ENCODE measurements at regions not wholly inside any gene's neighbourhood (a gene's known extent, or its start where the extent isn't known, plus 50 kb on each side); places are given as distances from the start of the nearest gene placed in this dataset.

DNA sequence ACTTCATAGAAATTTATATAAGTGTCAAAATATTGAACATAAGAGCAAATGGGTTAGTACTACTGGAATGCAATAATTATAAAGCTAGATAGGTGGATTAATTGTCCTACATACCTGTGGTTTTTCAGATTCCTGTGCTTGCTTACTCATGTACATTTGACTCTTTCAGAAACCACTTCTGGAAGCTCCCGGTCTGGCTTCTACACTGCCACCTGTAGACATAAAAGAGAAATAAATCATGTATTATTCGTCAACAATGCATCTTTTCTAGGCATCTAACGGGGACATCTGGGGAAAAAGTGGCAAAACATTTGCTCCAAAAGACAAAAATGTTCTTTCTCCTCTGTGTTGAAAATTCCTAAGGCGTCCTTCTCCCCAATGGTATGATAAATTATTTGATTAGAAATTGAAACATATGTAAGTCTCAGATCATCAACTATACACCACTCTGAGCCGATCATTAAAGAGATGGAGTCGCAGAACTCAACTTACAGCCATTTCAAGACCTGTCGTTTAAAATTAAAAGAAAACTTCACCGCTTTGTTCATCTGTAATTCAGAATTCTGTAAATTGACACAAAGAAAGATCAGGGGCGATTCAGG lies 648.7 kb upstream of the DIPK2B start:
- H3K27ac ChIP-seq = no peak overlapping the region
- no peaks in the 10 kb centered on the region for H3K4me1 ChIP-seq
- TF ChIP-seq POLR2A (IDR thresholded peaks at IDR 0.05) = no peak
- TF ChIP-seq, protein P1, sequence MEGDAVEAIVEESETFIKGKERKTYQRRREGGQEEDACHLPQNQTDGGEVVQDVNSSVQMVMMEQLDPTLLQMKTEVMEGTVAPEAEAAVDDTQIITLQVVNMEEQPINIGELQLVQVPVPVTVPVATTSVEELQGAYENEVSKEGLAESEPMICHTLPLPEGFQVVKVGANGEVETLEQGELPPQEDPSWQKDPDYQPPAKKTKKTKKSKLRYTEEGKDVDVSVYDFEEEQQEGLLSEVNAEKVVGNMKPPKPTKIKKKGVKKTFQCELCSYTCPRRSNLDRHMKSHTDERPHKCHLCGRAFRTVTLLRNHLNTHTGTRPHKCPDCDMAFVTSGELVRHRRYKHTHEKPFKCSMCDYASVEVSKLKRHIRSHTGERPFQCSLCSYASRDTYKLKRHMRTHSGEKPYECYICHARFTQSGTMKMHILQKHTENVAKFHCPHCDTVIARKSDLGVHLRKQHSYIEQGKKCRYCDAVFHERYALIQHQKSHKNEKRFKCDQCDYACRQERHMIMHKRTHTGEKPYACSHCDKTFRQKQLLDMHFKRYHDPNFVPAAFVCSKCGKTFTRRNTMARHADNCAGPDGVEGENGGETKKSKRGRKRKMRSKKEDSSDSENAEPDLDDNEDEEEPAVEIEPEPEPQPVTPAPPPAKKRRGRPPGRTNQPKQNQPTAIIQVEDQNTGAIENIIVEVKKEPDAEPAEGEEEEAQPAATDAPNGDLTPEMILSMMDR (IDR thresholded peaks at IDR 0.05) = peak; percentile 24 to 37 (median 32)
- no peaks in the 10 kb centered on the region for H3K9me3 ChIP-seq
- WGBS (ENCODE audit: insufficient coverage, low coverage, low lambda C conversion rate, missing lambda C conversion rate) = 16% methylated on average over 9 of the region's 9 CpGs
- no peak for DNase-seq
- intact Hi-C loops (cut with DNase I) = no loop called here
- H3K27me3 ChIP-seq = peaks cover 0 to 16% of the 10 kb centered on the region in 2 donors
- no peak overlapping the region for H3K4me3 ChIP-seq
- no peaks in the 10 kb centered on the region for H3K36me3 ChIP-seq
- peak; percentile 35 to 55 (median 39) for ATAC-seq

DNA sequence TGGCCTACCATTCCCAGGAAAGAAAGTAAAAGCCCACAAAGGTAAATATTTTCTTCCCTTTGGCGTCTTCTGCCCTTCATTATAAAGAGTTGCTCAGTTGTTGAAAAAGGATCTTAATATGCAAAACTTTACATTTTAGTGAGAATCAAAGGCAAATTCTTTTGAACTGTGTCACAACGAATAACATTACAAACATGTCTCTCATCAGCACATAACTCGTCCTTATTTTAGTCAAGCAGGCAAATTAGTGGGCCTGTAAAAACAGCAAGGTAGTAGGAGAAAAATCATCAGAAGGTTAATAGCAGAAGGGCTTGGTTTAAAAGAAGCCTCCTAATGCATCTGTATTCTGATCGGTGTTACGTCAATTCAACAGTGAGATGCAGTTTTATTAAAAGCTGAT lies 647.3 kb upstream of the DIPK2B start:
- intact Hi-C loops (cut with DNase I) = no loop called here
- H3K9me3 ChIP-seq = no peaks in the 10 kb centered on the region
- no peaks in the 10 kb centered on the region for H3K36me3 ChIP-seq
- 76% methylated on average over 5 of the region's 5 CpGs for WGBS (ENCODE audit: insufficient coverage, low coverage, low lambda C conversion rate, missing lambda C conversion rate)
- no peaks in the 10 kb centered on the region for H3K4me1 ChIP-seq
- H3K27me3 ChIP-seq = peaks cover 0 to 13% of the 10 kb centered on the region in 2 donors
- no peak for DNase-seq
- H3K4me3 ChIP-seq = no peak overlapping the region
- no peak for ATAC-seq
- H3K27ac ChIP-seq = no peak overlapping the region
- TF ChIP-seq, protein P1 (IDR thresholded peaks at IDR 0.05) = no peak
- TF ChIP-seq POLR2A (IDR thresholded peaks at IDR 0.05) = no peak

DNA sequence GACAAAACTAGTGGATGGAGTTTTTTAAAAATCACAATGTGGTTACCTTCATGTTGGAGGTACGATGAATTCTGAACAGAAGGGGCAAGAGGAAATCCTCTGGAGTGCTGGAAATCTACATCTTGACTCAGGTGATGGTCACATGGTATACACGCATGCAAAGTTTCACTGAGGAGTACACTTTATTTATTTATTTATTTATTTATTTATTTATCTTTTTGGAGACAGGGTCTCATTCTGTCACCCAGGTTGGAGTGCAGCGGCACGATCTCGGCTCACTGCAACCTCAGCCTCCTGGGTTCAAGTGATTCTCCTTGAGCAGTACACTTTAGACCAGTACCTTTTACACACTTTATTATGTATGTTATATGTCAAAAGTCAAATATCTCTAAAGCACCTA lies 645.7 kb upstream of the DIPK2B start:
- Histone ChIP-seq H3K36me3 (no peaks in the 10 kb centered on the region), H3K27me3 (peaks cover 0 to 10% of the 10 kb centered on the region in 2 donors), H3K27ac (no peak overlapping the region), H3K9me3 (no peaks in the 10 kb centered on the region), H3K4me1 (no peaks in the 10 kb centered on the region), H3K4me3 (no peak overlapping the region)
- TF ChIP-seq, protein P1 (IDR thresholded peaks at IDR 0.05) = no peak
- TF ChIP-seq POLR2A (IDR thresholded peaks at IDR 0.05) = no peak
- ATAC-seq = no peak
- intact Hi-C loops (cut with DNase I) = no loop called here
- 77% methylated on average over 5 of the region's 5 CpGs for WGBS (ENCODE audit: insufficient coverage, low coverage, low lambda C conversion rate, missing lambda C conversion rate)
- DNase-seq = no peak

DNA sequence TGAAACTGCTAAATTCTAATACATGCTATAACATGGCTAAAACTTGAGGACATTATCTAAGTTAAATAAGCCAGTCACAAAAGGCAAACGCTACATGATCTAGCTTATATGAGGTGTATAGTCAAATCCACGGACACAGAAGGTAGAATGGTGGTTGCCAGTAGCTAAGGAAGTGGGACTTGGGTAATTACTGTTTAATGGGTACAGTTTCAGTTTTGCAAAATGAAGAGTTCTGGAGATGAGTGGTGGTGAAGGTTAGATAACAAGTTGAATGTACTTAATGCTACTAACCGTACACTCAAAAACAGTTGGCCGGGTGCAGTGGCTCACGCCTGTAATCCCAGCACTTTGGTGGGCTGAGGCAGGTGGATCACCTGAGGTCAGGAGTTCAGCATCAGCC lies 644.5 kb upstream of the DIPK2B start:
- H3K4me1 ChIP-seq = no peaks in the 10 kb centered on the region
- no peak overlapping the region for H3K27ac ChIP-seq
- TF ChIP-seq POLR2A (IDR thresholded peaks at IDR 0.05) = no peak
- TF ChIP-seq, protein P1 (IDR thresholded peaks at IDR 0.05) = no peak
- H3K36me3 ChIP-seq = no peaks in the 10 kb centered on the region
- WGBS (ENCODE audit: insufficient coverage, low coverage, low lambda C conversion rate, missing lambda C conversion rate) = 73% methylated on average over 5 of the region's 5 CpGs
- intact Hi-C loops (cut with DNase I) = no loop called here
- no peak for DNase-seq
- no peaks in the 10 kb centered on the region for H3K27me3 ChIP-seq
- no peak overlapping the region for H3K4me3 ChIP-seq
- no peaks in the 10 kb centered on the region for H3K9me3 ChIP-seq
- ATAC-seq = no peak

DNA sequence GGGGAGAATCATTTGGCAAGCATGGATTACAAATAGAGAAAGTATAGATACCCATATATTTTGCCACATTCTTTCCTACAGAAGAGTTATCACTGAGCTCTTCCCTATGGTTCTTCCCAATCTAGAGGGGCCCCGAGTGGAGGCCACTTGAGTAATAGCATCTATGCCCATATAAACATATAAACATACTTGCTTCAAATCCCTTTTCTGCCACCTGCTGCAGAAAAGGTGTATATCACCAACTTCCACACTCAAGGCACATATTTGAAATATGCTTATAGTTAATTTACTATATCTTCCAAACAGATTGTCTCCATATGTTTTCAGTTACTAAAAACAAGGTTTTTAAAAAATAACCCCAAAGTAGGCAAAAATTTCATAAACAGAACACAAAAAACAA lies 642.8 kb upstream of the DIPK2B start:
- H3K4me1 ChIP-seq = no peaks in the 10 kb centered on the region
- ATAC-seq = peak in 1 of 4 donors; percentile 35
- no peak for DNase-seq
- H3K9me3 ChIP-seq = no peaks in the 10 kb centered on the region
- no peak for TF ChIP-seq POLR2A (IDR thresholded peaks at IDR 0.05)
- TF ChIP-seq, protein P1 (IDR thresholded peaks at IDR 0.05) = peak in 3 of 4 donors; percentile 18 to 26 (median 21)
- no peaks in the 10 kb centered on the region for H3K36me3 ChIP-seq
- intact Hi-C loops (cut with DNase I) = no loop called here
- H3K27me3 ChIP-seq = no peaks in the 10 kb centered on the region
- H3K27ac ChIP-seq = no peak overlapping the region
- WGBS (ENCODE audit: insufficient coverage, low coverage, low lambda C conversion rate, missing lambda C conversion rate) = 22% methylated on average over 1 of the region's 1 CpG
- H3K4me3 ChIP-seq = no peak overlapping the region
